ENCODE measurements at regions not wholly inside any gene's neighbourhood (a gene's known extent, or its start where the extent isn't known, plus 50 kb on each side); places are given as distances from the start of the nearest gene placed in this dataset.
"Not testable (repeated sequence)": the region's sequence is repeated elsewhere in the genome, so short reads cannot be mapped to it uniquely, and the experiment has no call there.

GRCh38 chr12:85626784-85627171 is 209.4 kb downstream of the RASSF9 start:
- no peaks in the 10 kb centered on the region for H3K36me3 Mint-ChIP-seq (ENCODE audit: unreplicated experiment)
- DNase-seq (ENCODE audit: extremely low spot score, unreplicated experiment), result no peak
- peaks cover 13% of the 10 kb centered on the region for H3K4me1 Mint-ChIP-seq (ENCODE audit: unreplicated experiment)
- H3K27me3 Mint-ChIP-seq (ENCODE audit: unreplicated experiment), result no peaks in the 10 kb centered on the region
- no peak for TF ChIP-seq CTCF (IDR thresholded peaks at IDR 0.05)
- no peak overlapping the region for H3K27ac Mint-ChIP-seq (ENCODE audit: unreplicated experiment)
- no peak overlapping the region for H3K4me3 Mint-ChIP-seq (ENCODE audit: unreplicated experiment)
- no peaks in the 10 kb centered on the region for H3K9me3 Mint-ChIP-seq (ENCODE audit: unreplicated experiment)

GRCh38 chr12:85627584-85627983 is 208.6 kb downstream of the RASSF9 start:
- H3K4me3 Mint-ChIP-seq (ENCODE audit: unreplicated experiment), result no peak overlapping the region

GRCh38 chr12:85628562-85628961 is 207.6 kb downstream of the RASSF9 start:
- not testable (repeated sequence) for H3K36me3 Mint-ChIP-seq (ENCODE audit: unreplicated experiment); H3K4me3 Mint-ChIP-seq (ENCODE audit: unreplicated experiment); H3K9me3 Mint-ChIP-seq (ENCODE audit: unreplicated experiment); H3K27me3 Mint-ChIP-seq (ENCODE audit: unreplicated experiment); H3K27ac Mint-ChIP-seq (ENCODE audit: unreplicated experiment); DNase-seq (ENCODE audit: extremely low spot score, unreplicated experiment)
- peaks cover 13% of the 10 kb centered on the region for H3K4me1 Mint-ChIP-seq (ENCODE audit: unreplicated experiment)

More at GRCh38 chr12:85627584-85627983, 208.6 kb downstream of the RASSF9 start:
- H3K27ac Mint-ChIP-seq (ENCODE audit: unreplicated experiment), result no peak overlapping the region
- H3K36me3 Mint-ChIP-seq (ENCODE audit: unreplicated experiment), result no peaks in the 10 kb centered on the region
- H3K4me1 Mint-ChIP-seq (ENCODE audit: unreplicated experiment), result peaks cover 13% of the 10 kb centered on the region
- TF ChIP-seq CTCF (IDR thresholded peaks at IDR 0.05), result no peak
- no peaks in the 10 kb centered on the region for H3K9me3 Mint-ChIP-seq (ENCODE audit: unreplicated experiment)
- H3K27me3 Mint-ChIP-seq (ENCODE audit: unreplicated experiment), result peaks cover 4% of the 10 kb centered on the region
- DNase-seq (ENCODE audit: extremely low spot score, unreplicated experiment), result no peak

- H3K36me3 Mint-ChIP-seq (ENCODE audit: unreplicated experiment), result no peaks in the 10 kb centered on the region
- no peak for DNase-seq (ENCODE audit: extremely low spot score, unreplicated experiment)
- no peak for TF ChIP-seq CTCF (IDR thresholded peaks at IDR 0.05)
Measured at GRCh38 chr12:85630851-85631250, 205.4 kb downstream of the RASSF9 start.

GRCh38 chr12:85632390-85632789 is 203.8 kb downstream of the RASSF9 start:
- Mint-ChIP-seq H3K4me1 (ENCODE audit: unreplicated experiment) (peaks cover 4% of the 10 kb centered on the region), H3K4me3 (ENCODE audit: unreplicated experiment) (no peak overlapping the region), H3K27ac (ENCODE audit: unreplicated experiment) (no peak overlapping the region), H3K27me3 (ENCODE audit: unreplicated experiment) (peaks cover 4% of the 10 kb centered on the region), H3K9me3 (ENCODE audit: unreplicated experiment) (no peaks in the 10 kb centered on the region), H3K36me3 (ENCODE audit: unreplicated experiment) (no peaks in the 10 kb centered on the region)
- DNase-seq (ENCODE audit: extremely low spot score, unreplicated experiment), result no peak
- no peak for TF ChIP-seq CTCF (IDR thresholded peaks at IDR 0.05)

More at GRCh38 chr12:85630851-85631250, 205.4 kb downstream of the RASSF9 start:
- Mint-ChIP-seq H3K4me1 (ENCODE audit: unreplicated experiment) (peaks cover 12% of the 10 kb centered on the region), H3K9me3 (ENCODE audit: unreplicated experiment) (no peaks in the 10 kb centered on the region), H3K27me3 (ENCODE audit: unreplicated experiment) (peaks cover 4% of the 10 kb centered on the region), H3K27ac (ENCODE audit: unreplicated experiment) (no peak overlapping the region), H3K4me3 (ENCODE audit: unreplicated experiment) (no peak overlapping the region)

- no peak for TF ChIP-seq CTCF (IDR thresholded peaks at IDR 0.05)
- Mint-ChIP-seq H3K4me3 (ENCODE audit: unreplicated experiment) (no peak overlapping the region), H3K36me3 (ENCODE audit: unreplicated experiment) (no peaks in the 10 kb centered on the region), H3K9me3 (ENCODE audit: unreplicated experiment) (no peaks in the 10 kb centered on the region), H3K27ac (ENCODE audit: unreplicated experiment) (no peak overlapping the region), H3K4me1 (ENCODE audit: unreplicated experiment) (no peaks in the 10 kb centered on the region), H3K27me3 (ENCODE audit: unreplicated experiment) (peaks cover 4% of the 10 kb centered on the region)
- DNase-seq (ENCODE audit: extremely low spot score, unreplicated experiment), result no peak
Measured at GRCh38 chr12:85633491-85633890, 202.7 kb downstream of the RASSF9 start.
